Spleen (tissue), 11 donors: ENCODE measurements at regions not wholly inside any gene's neighbourhood (a gene's known extent, or its start where the extent isn't known, plus 50 kb on each side); places are given as distances from the start of the nearest gene placed in this dataset.

Experiments used
- DNase-seq: peaks from one replicate; pipeline ENCODE4 v3.0.0-alpha.2; 2020
- H3K27ac ChIP-seq, 8 donors: fragments of 200-600 bp; sonication (generic) in 7 of 8; 1 replicate in 4 of 8; 2 replicates in 4 of 8; pipeline versions ENCODE4 v1.5.0 to v1.8.0; 2016 to 2021; ENCODE audit warnings: inconsistent platforms in 4 of 8, mild to moderate bottlenecking in 4 of 8, moderate library complexity in 1 of 8
- H3K27me3 ChIP-seq, 7 donors: fragments of 200-600 bp; sonication (generic) in 6 of 7; replicated peaks in 1 of 7; 1 replicate in 4 of 7; 2 replicates in 3 of 7; pipeline versions ENCODE4 v1.5.0 to v1.8.0; 2016 to 2021; ENCODE audit warnings: inconsistent platforms in 3 of 7, mild to moderate bottlenecking in 1 of 7
- H3K36me3 ChIP-seq, 6 donors: fragments of 200-600 bp; sonication (generic) in 5 of 6; 1 replicate in 4 of 6; 2 replicates in 2 of 6; pipeline versions ENCODE4 v1.5.0 to v1.8.0; 2016 to 2021; ENCODE audit warnings: inconsistent platforms in 2 of 6
- H3K4me1 ChIP-seq, 6 donors: fragments of 200-600 bp; sonication (generic) in 5 of 6; 1 replicate in 3 of 6; 2 replicates in 3 of 6; pipeline versions ENCODE4 v1.5.0 to v1.8.0; 2016 to 2021; ENCODE audit warnings: inconsistent platforms in 3 of 6
- H3K4me3 ChIP-seq, 8 donors: fragments of 200-600 bp; sonication (generic) in 7 of 8; 1 replicate in 4 of 8; 2 replicates in 4 of 8; pipeline versions ENCODE4 v1.5.0 to v1.8.0; 2016 to 2021; ENCODE audit warnings: inconsistent platforms in 4 of 8, mild to moderate bottlenecking in 4 of 8, moderate library complexity in 2 of 8
- H3K9me3 ChIP-seq, 8 donors: fragments of 200-600 bp; sonication (generic) in 7 of 8; 1 replicate in 4 of 8; 2 replicates in 4 of 8; pipeline versions ENCODE4 v1.5.0 to v1.8.0; 2016 to 2021; ENCODE audit warnings: inconsistent platforms in 4 of 8
- CTCF ChIP-seq, 11 experiments: fragments of 200-600 bp in 7 of 11; fragments of 450-650 bp in 4 of 11; sonication (generic) in 4 of 11; IDR thresholded peaks in 8 of 11; conservative IDR thresholded peaks in 3 of 11; 1 replicate in 7 of 11; 2 replicates in 4 of 11; pipeline versions ENCODE4 v1.4.0 to v1.8.0; 2016 to 2021; ENCODE audit warnings: antibody characterized with exemption in 11 of 11, inconsistent platforms in 4 of 11, mild to moderate bottlenecking in 1 of 11
- POLR2A ChIP-seq, 3 donors: fragments of 450-650 bp; IDR thresholded peaks; one replicate each; pipeline ENCODE4 v1.5.1; 2017; ENCODE audit warnings: antibody characterized with exemption in 3 of 3, mild to moderate bottlenecking in 1 of 3
- POLR2AphosphoS5 ChIP-seq, 3 donors: sonication (generic); formaldehyde crosslinking; IDR thresholded peaks; one replicate each; pipeline ENCODE4 v1.5.1; 2017; ENCODE audit warnings: antibody characterized with exemption in 3 of 3
- WGBS, 5 donors: extraction: QIAGEN DNeasy Blood & Tissue Kit in 3 of 5; methylation state at CpG; one replicate each; pipeline versions ENCODE4 v1.1.5 to v1.1.7; 2013 to 2018; 5-methylcytosine and 5-hydroxymethylcytosine counted together
- intact Hi-C: fragments of 100-400 bp; cut with DNase I; formaldehyde crosslinking; loops from one replicate; pipeline ENCODE4 v1.15.0; 2023; ENCODE audit warnings: low total_unique reads
- donor health status: healthy with polysubstance abuse.
- donor health status: DM: no; HTN: no; CAD: no; lungs with moderate emphysema.
- donor health status: DM: no; HTN: no; CAD: no.
- donor health status: Bipolar disorder and iron deficiency.
- donor health status: healthy.
- donor health status: DM: no; HTN: no; CAD: no.
- donor health status: DM: yes; HTN: yes; CAD: no.

DNA sequence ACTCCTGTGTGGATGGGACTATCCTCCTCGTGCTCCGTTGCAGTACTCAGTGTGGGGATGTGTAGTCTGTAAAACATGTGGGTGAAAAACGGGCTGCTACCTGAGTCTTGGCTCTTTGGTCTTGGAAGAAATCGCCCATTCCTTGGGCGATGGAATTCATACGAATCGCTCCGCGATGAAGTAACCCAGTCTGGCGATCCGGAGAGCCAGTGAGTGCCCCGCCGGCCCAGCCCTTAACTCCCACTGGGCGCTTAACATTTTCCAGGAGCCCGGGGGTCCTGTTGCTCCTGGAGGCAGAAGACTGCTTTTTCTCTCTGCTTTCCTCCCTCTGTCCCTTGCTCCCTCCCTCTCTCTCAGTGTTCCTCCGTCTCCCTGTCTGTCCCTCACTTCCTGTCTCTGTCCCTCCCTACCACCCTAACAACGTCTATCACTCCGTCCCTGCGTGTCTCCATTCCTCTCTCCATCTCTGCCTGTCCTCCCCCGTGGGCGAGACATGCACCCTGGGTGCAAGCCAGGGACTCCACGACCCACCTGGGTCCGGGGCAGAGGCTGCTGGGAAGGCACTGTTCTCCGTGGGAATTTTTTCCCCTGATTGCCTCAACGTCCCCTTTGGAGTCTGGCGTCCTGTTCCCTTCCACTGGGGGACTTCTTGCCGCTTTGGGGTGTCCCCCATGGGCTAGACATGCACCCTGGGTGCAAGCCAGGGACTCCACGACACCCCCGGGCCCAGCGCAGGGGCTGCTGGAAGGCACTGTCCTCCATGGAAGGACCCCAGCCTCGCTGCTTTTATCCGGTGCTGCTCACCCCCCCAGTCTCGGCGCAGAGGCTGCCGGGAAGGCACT, 188.6 kb downstream of the ALG10 start:
- 86 to 91% (median 89%) methylated on average over 29 to 35 of the region's 35 CpGs for WGBS, 5 donors
- no peak overlapping the region for H3K4me3 ChIP-seq
- DNase-seq = no peak

DNA sequence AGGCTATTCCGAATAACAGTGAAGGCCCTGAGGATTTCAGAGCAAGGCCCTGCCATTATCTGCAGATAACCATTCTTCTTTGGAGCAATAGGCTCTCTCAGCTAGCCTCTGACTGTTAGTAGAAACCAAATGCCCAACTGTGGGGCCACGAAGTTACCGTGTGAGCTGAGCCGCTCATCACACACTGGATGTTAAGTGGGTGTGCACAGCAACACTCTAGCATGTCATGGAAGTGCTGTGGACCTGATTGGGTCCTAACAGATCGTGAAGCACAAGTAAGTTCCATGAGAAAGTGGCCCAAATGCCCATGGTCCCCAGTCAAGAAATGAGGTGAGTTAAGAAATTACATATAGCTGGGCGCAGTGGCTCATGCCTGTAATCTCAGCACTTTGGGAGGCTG, 190.4 kb downstream of the ALG10 start:
- WGBS, 5 donors = 79 to 89% (median 85%) methylated on average over 6 of the region's 6 CpGs
- no peak for TF ChIP-seq POLR2AphosphoS5 (IDR thresholded peaks at IDR 0.05)
- TF ChIP-seq CTCF (IDR thresholded peaks at IDR 0.05 in 8 of 11, conservative IDR thresholded peaks at IDR 0.05 in 3 of 11) = no peak
- no peak for TF ChIP-seq POLR2A (IDR thresholded peaks at IDR 0.05)
- H3K9me3 ChIP-seq = peaks cover 0 to 10% (median 0%) of the 10 kb centered on the region in 8 donors
- intact Hi-C loops = loop anchor here (10.0 kb wide), 1 partner anchor 1458 kb away; the partner anchor contains the start of gene YARS2
- H3K4me1 ChIP-seq = peaks cover 0 to 1% (median 0%) of the 10 kb centered on the region in 6 donors
- no peak overlapping the region for H3K27ac ChIP-seq
- DNase-seq = no peak
- H3K4me3 ChIP-seq = no peak overlapping the region
- H3K36me3 ChIP-seq = no peaks in the 10 kb centered on the region
- no peaks in the 10 kb centered on the region for H3K27me3 ChIP-seq

More for the DNA sequence above, 188.6 kb downstream of the ALG10 start:
- Histone ChIP-seq H3K36me3 (no peaks in the 10 kb centered on the region), H3K4me1 (no peaks in the 10 kb centered on the region), H3K9me3 (peaks cover 0 to 10% (median 0%) of the 10 kb centered on the region in 8 donors), H3K27me3 (no peaks in the 10 kb centered on the region), H3K27ac (no peak overlapping the region)
- intact Hi-C loops = loop anchor here (10.0 kb wide), 1 partner anchor 1456 kb away; the partner anchor contains the start of gene YARS2
- TF ChIP-seq CTCF (IDR thresholded peaks at IDR 0.05 in 8 of 11, conservative IDR thresholded peaks at IDR 0.05 in 3 of 11) (no peak), POLR2AphosphoS5 (IDR thresholded peaks at IDR 0.05) (no peak), POLR2A (IDR thresholded peaks at IDR 0.05) (no peak)

DNA sequence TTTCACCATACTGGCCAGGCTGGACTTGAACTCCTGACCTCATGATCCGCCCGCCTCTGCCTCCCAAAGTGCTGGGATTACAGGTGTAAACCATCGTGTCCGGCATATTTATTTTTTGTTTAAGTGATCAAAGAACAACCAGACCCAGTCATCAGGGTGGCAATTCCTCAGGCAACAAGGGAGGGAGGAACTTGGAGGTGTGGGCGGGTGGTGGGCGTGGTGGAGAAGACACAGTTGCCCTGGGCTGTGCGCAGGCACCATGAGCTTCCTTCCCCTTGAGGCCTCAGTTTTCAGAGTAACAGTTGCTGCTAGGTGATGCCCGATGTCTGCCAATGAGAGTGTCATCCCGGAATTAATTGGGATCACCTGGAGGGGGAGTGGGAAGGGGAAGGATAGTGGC, 191.7 kb downstream of the ALG10 start:
- 88 to 91% (median 90%) methylated on average over 9 of the region's 9 CpGs for WGBS, 5 donors
- intact Hi-C loops = loop anchor here (10.0 kb wide), 1 partner anchor 1459 kb away; the partner anchor contains the start of gene YARS2
- Histone ChIP-seq H3K4me3 (no peak overlapping the region), H3K36me3 (no peaks in the 10 kb centered on the region), H3K27me3 (peaks cover 0 to 6% (median 4%) of the 10 kb centered on the region in 7 donors), H3K27ac (no peak overlapping the region), H3K9me3 (peaks cover 0 to 9% (median 0%) of the 10 kb centered on the region in 8 donors), H3K4me1 (peaks cover 0 to 15% (median 10%) of the 10 kb centered on the region in 6 donors)
- DNase-seq = no peak
- TF ChIP-seq POLR2AphosphoS5 (IDR thresholded peaks at IDR 0.05) = no peak
- no peak for TF ChIP-seq POLR2A (IDR thresholded peaks at IDR 0.05)

DNA sequence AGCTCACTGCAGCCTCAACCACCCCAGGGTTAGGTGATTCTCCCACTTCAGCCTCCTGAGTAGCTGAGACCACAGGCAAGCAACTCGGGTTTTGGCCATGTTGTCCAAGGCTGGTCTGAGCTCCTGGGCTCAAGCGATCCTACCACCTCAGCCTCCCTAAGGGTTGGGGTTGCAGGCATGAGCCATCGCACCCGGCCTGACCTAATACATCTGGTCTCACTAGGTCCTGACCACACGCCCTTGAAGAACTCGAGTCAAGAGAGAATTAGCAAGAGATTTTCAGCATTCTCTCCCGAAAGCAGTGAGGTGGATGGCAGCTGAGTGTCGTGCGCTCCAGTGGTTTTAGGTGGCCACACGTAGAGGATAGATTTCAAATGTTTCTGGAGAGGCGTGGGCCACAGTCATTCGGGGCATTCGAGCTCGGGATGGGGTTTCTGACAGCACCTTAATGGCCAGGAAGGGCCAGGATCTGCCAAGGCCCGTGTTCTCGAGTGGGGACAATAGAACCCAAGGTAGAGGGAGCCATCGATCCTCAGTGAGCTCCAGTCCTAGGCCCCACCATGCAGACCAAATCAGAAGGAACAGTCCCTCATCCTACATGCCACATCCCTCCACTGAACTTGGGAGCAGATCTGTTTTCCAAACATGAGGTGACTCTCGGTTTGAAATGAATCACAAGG, 193.1 kb downstream of the ALG10 start:
- Histone ChIP-seq H3K27me3 (peaks cover 0 to 19% (median 8%) of the 10 kb centered on the region in 7 donors), H3K4me1 (peaks cover 0 to 17% (median 10%) of the 10 kb centered on the region in 6 donors), H3K27ac (no peak overlapping the region), H3K4me3 (no peak overlapping the region), H3K9me3 (no peaks in the 10 kb centered on the region), H3K36me3 (no peaks in the 10 kb centered on the region)
- WGBS, 5 donors = 86 to 94% (median 89%) methylated on average over 16 to 18 of the region's 18 CpGs
- peak; percentile 37 for DNase-seq
- TF ChIP-seq POLR2AphosphoS5 (IDR thresholded peaks at IDR 0.05) (no peak), CTCF (IDR thresholded peaks at IDR 0.05 in 8 of 11, conservative IDR thresholded peaks at IDR 0.05 in 3 of 11) (no peak), POLR2A (IDR thresholded peaks at IDR 0.05) (no peak)
- intact Hi-C loops = loop anchor here (5.0 to 10.0 kb wide), 2 partner anchors 98 to 1461 kb away; partner anchors contain the start of gene YARS2
